SK-N-SH (cell line): ENCODE measurements at regions not wholly inside any gene's neighbourhood (a gene's known extent, or its start where the extent isn't known, plus 50 kb on each side); places are given as distances from the start of the nearest gene placed in this dataset.

Experiments used
- CTCF ChIA-PET: fragments of 300-600, 350-600 bp; formaldehyde crosslinking; extraction: SDS; loops from one replicate; lab custom pipeline; 2021; lab: Yijun Ruan, JAX
- POLR2A ChIA-PET: fragments of 350-600 bp; sonication (Branson Sonifier 250); formaldehyde crosslinking; extraction: SDS; loops from one replicate; lab custom pipeline; 2020; ENCODE audit warnings: antibody characterized with exemption, inconsistent platforms; lab: Yijun Ruan, JAX
- DNase-seq: peaks from one replicate; pipeline ENCODE4 v3.0.0; 2012
- H2AFZ ChIP-seq: fragments of 200-600 bp; sonication (generic); 2 replicates; pipeline ENCODE4 v1.8.1; 2016; ENCODE audit warnings: antibody characterized with exemption, mild to moderate bottlenecking, low read depth
- H3F3A ChIP-seq: fragments of 200-600 bp; sonication (generic); replicated peaks from 2 replicates; pipeline ENCODE3; 2016; ENCODE audit warnings: antibody characterized with exemption, mild to moderate bottlenecking; ENCODE audit not compliant: insufficient read depth
- H3K27ac ChIP-seq, 2 experiments: fragments of 200-500 bp in 1 of 2; fragments of 200-600 bp in 1 of 2; sonication (Bioruptor generic) in 1 of 2; sonication (generic), shearing (Covaris generic) in 1 of 2; 2 replicates each; pipeline versions ENCODE4 v1.5.1 to v1.6.1; 2014 to 2016; ENCODE audit warnings: low read depth in 2 of 2, inconsistent platforms in 1 of 2, low read length in 1 of 2, mild to moderate bottlenecking in 1 of 2, mixed read lengths in 1 of 2
- H3K27me3 ChIP-seq: fragments of 200-600 bp; sonication (generic), shearing (Covaris generic); 2 replicates; pipeline ENCODE4 v1.6.1; 2016; ENCODE audit warnings: mixed run types; ENCODE audit not compliant: insufficient read depth
- H3K36me3 ChIP-seq, 2 experiments: fragments of 200-500 bp in 1 of 2; fragments of 200-600 bp in 1 of 2; sonication (Bioruptor generic) in 1 of 2; sonication (generic) in 1 of 2; replicated peaks in 1 of 2; 2 replicates each; pipeline versions ENCODE3 to v1.5.1; 2014 to 2016; ENCODE audit warnings: low read length in 1 of 2, mild to moderate bottlenecking in 1 of 2; ENCODE audit not compliant: insufficient read depth in 2 of 2, control insufficient read depth in 1 of 2
- H3K4me1 ChIP-seq, 2 experiments: fragments of 200-500 bp in 1 of 2; fragments of 200-600 bp in 1 of 2; sonication (Bioruptor generic) in 1 of 2; sonication (generic), shearing (Covaris generic) in 1 of 2; 2 replicates each; pipeline versions ENCODE4 v1.5.1 to v1.6.1; 2014 to 2016; ENCODE audit warnings: low read depth in 1 of 2, low read length in 1 of 2, mixed run types in 1 of 2; ENCODE audit not compliant: insufficient read depth in 2 of 2, control insufficient read depth in 1 of 2
- H3K4me2 ChIP-seq: fragments of 200-600 bp; sonication (generic), shearing (Covaris generic); 2 replicates; pipeline ENCODE4 v1.6.1; 2017; ENCODE audit warnings: mixed run types
- H3K4me3 ChIP-seq, 2 experiments: fragments of 200-500 bp in 1 of 2; fragments of 200-600 bp in 1 of 2; sonication (Bioruptor generic) in 1 of 2; sonication (generic), shearing (Covaris generic) in 1 of 2; 2 replicates each; pipeline versions ENCODE4 v1.5.1 to v1.8.1; 2014 to 2016; ENCODE audit warnings: low read depth in 2 of 2, inconsistent platforms in 1 of 2, low read length in 1 of 2, mild to moderate bottlenecking in 1 of 2, mixed read lengths in 1 of 2, moderate library complexity in 1 of 2
- H3K79me2 ChIP-seq: fragments of 200-600 bp; sonication (generic); 2 replicates; pipeline ENCODE4 v1.8.1; 2017; ENCODE audit warnings: mild to moderate bottlenecking; ENCODE audit not compliant: insufficient read depth
- H3K9ac ChIP-seq: fragments of 200-600 bp; sonication (generic); 2 replicates; pipeline ENCODE4 v1.6.1; 2017; ENCODE audit warnings: mixed run types
- H3K9me2 ChIP-seq: fragments of 200-600 bp; sonication (generic); 2 replicates; pipeline ENCODE4 v1.6.1; 2017; ENCODE audit warnings: mixed run types
- H3K9me3 ChIP-seq: fragments of 200-600 bp; sonication (generic); 2 replicates; pipeline ENCODE4 v1.6.1; 2017; ENCODE audit warnings: mixed run types, mild to moderate bottlenecking, moderate library complexity
- H4K20me1 ChIP-seq: fragments of 200-600 bp; sonication (generic); 2 replicates; pipeline ENCODE4 v1.6.1; 2017; ENCODE audit warnings: mild to moderate bottlenecking, mixed run types; ENCODE audit not compliant: insufficient read depth
- CTCF ChIP-seq: fragments of 200-600 bp; sonication (generic); IDR thresholded peaks from 2 replicates; pipeline ENCODE4 v1.6.1; 2017; ENCODE audit warnings: antibody characterized with exemption, mild to moderate bottlenecking, moderate library complexity
- ELF1 ChIP-seq: IDR thresholded peaks from 2 replicates; pipeline ENCODE4 v1.4.0; 2012
- EP300 ChIP-seq, 2 experiments: IDR thresholded peaks; 2 replicates each; pipeline versions ENCODE4 v1.4.0 to v1.6.1; 2012; ENCODE audit warnings: borderline replicate concordance in 1 of 2, low read depth in 1 of 2, low read length in 1 of 2
- FOXJ3 ChIP-seq: sonication (generic); formaldehyde crosslinking; IDR thresholded peaks from 2 replicates; pipeline ENCODE4 v1.5.1; 2020; ENCODE audit warnings: mild to moderate bottlenecking, missing genetic modification reagents
- JUND ChIP-seq: IDR thresholded peaks from 2 replicates; pipeline ENCODE4 v1.4.0; 2012
- MEF2A ChIP-seq: IDR thresholded peaks from 2 replicates; pipeline ENCODE4 v1.4.0; 2012; ENCODE audit warnings: low read depth, borderline replicate concordance
- MXI1 ChIP-seq: IDR thresholded peaks from 2 replicates; pipeline ENCODE4 v1.6.1; 2012; ENCODE audit warnings: mild to moderate bottlenecking, low read depth, low read length, improper control_type of control experiment
- RAD21 ChIP-seq: IDR thresholded peaks from 2 replicates; pipeline ENCODE4 v1.6.1; 2012; ENCODE audit warnings: mild to moderate bottlenecking, low read length
- RCOR1 ChIP-seq: fragments of 150-350 bp; IDR thresholded peaks from 2 replicates; pipeline ENCODE4 v1.6.1; 2017; ENCODE audit warnings: antibody characterized with exemption, low read length
- RFX5 ChIP-seq: IDR thresholded peaks from 2 replicates; pipeline ENCODE4 v1.6.1; 2012; ENCODE audit warnings: mild to moderate bottlenecking, improper control_type of control experiment, low read length
- SMC3 ChIP-seq: IDR thresholded peaks from 2 replicates; pipeline ENCODE4 v1.6.1; 2012; ENCODE audit warnings: low read depth, low read length, improper control_type of control experiment
- TAF1 ChIP-seq: IDR thresholded peaks from 2 replicates; pipeline ENCODE4 v1.6.1; 2012; ENCODE audit warnings: low read depth, mild to moderate bottlenecking, low read length, moderate library complexity, borderline replicate concordance
- WGBS: methylation state at CpG from one replicate; pipeline ENCODE4 v1.1.6; 2017; ENCODE audit warnings: low lambda C conversion rate; 5-methylcytosine and 5-hydroxymethylcytosine counted together

GRCh38 chr11:112795142-112795815 is 165.9 kb upstream of the NCAM1 start:
- Histone ChIP-seq H3K4me1 (peaks cover 0 to 22% of the 10 kb centered on the region in 2 experiments; a peak in 1 of 4 replicates), H3K27me3 (no peaks in the 10 kb centered on the region), H3K4me3 (no peak overlapping the region; a peak in 1 of 4 replicates)
- CTCF ChIA-PET, result interaction anchor here (0.6 to 2.8 kb wide), 25 partner anchors 10 to 659 kb away, joined by 3 to 20 read pairs (median 3); no protein-coding TSS in a partner anchor
- TF ChIP-seq CTCF (peak; percentile 78), SMC3 (peak; percentile 71), MXI1 (no peak), RAD21 (peak; percentile 71)
- TF ChIP-seq, all 33 proteins: peak for 3
- no peaks in the 10 kb centered on the region for H4K20me1 ChIP-seq
- no peaks in the 10 kb centered on the region for H3K9me3 ChIP-seq
- POLR2A ChIA-PET, result no interaction called here
- H3K36me3 ChIP-seq, result no peaks in the 10 kb centered on the region
- H3K9ac ChIP-seq, result no peak overlapping the region
- H2AFZ ChIP-seq, result no peak overlapping the region
- H3K4me2 ChIP-seq, result no peak overlapping the region
- H3F3A ChIP-seq, result no peaks in the 10 kb centered on the region
- no peaks in the 10 kb centered on the region for H3K9me2 ChIP-seq
- WGBS, result 64% methylated on average over 14 of the region's 14 CpGs
- no peak overlapping the region for H3K27ac ChIP-seq
- peak; percentile 56 for DNase-seq
- H3K79me2 ChIP-seq, result no peaks in the 10 kb centered on the region

- CTCF ChIA-PET, result interaction anchor here (0.5 to 2.8 kb wide), 18 partner anchors 9 to 1086 kb away, joined by 3 to 20 read pairs (median 4); no protein-coding TSS in a partner anchor
- Histone ChIP-seq H3K4me1 (peaks cover 0 to 28% of the 10 kb centered on the region in 2 experiments; a peak in 1 of 4 replicates), H4K20me1 (no peaks in the 10 kb centered on the region), H3F3A (no peaks in the 10 kb centered on the region), H3K79me2 (no peaks in the 10 kb centered on the region), H3K9me3 (no peaks in the 10 kb centered on the region), H3K27ac (no peak overlapping the region), H3K36me3 (no peaks in the 10 kb centered on the region), H3K4me2 (no peak overlapping the region), H3K9me2 (no peaks in the 10 kb centered on the region), H3K4me3 (no peak overlapping the region), H2AFZ (no peak overlapping the region), H3K27me3 (no peaks in the 10 kb centered on the region), H3K9ac (no peak overlapping the region)
- DNase-seq, result no peak
- TF ChIP-seq MEF2A, result no peak
- TF ChIP-seq RAD21, result no peak
- TF ChIP-seq JUND, result no peak
- TF ChIP-seq EP300 (IDR thresholded peaks at IDR 0.05; ENCODE audit: borderline replicate concordance in 1 of 2, low read depth in 1 of 2, low read length in 1 of 2), result no peak
- no peak for TF ChIP-seq RCOR1
- TF ChIP-seq TAF1, result no peak
- no peak for TF ChIP-seq FOXJ3 (CRISPR knock-in tag)
- TF ChIP-seq ELF1, result no peak
- no peak for TF ChIP-seq RFX5
- POLR2A ChIA-PET, result interaction anchor here (0.6 kb wide), 1 partner anchor 208 kb away, joined by 3 read pairs; no protein-coding TSS in a partner anchor
- WGBS, result 84% methylated on average over 13 of the region's 17 CpGs
Observed at GRCh38 chr11:112795911-112796649, 165.1 kb upstream of the NCAM1 start.
